Common myeloid progenitor, CD34-positive (primary cell): ENCODE measurements at regions not wholly inside any gene's neighbourhood (a gene's known extent, or its start where the extent isn't known, plus 50 kb on each side); places are given as distances from the start of the nearest gene placed in this dataset.

Source experiments
- CTCF ChIA-PET: fragments of 350-600 bp; sonication (Branson Sonifier 250); formaldehyde crosslinking; loops from one replicate; lab custom pipeline; 2021; ENCODE audit warnings: antibody characterized with exemption; lab: Charles Lee
- POLR2A ChIA-PET: fragments of 350-600 bp; sonication (Branson Sonifier 250); formaldehyde crosslinking; loops from one replicate; lab custom pipeline; 2021; ENCODE audit warnings: antibody characterized with exemption; lab: Charles Lee
- DNase-seq, 3 donors: peaks; one replicate each; pipeline versions ENCODE4 v3.0.0 to v3.0.0-alpha.2; 2013
- H3K27ac ChIP-seq, 2 experiments: 1 replicate in 1 of 2; 2 replicates in 1 of 2; pipeline ENCODE4 v1.7.0; 2013; ENCODE audit warnings: inconsistent platforms in 2 of 2, low read length in 2 of 2, mild to moderate bottlenecking in 2 of 2, low read depth in 1 of 2, moderate library complexity in 1 of 2; ENCODE audit not compliant: severe bottlenecking in 2 of 2, insufficient read depth in 1 of 2, poor library complexity in 1 of 2
- H3K27me3 ChIP-seq, 5 experiments: replicated peaks in 2 of 5; 1 replicate in 3 of 5; 2 replicates in 2 of 5; pipeline versions ENCODE4 v1.6.1 to v1.7.0; 2013; ENCODE audit warnings: low read length in 4 of 5, mild to moderate bottlenecking in 2 of 5, moderate library complexity in 2 of 5, inconsistent platforms in 1 of 5; ENCODE audit not compliant: insufficient read depth in 5 of 5, control insufficient read depth in 4 of 5
- H3K36me3 ChIP-seq, 4 experiments: 1 replicate in 2 of 4; 2 replicates in 2 of 4; pipeline versions ENCODE4 v1.6.1 to v1.7.0; 2013; ENCODE audit warnings: low read length in 3 of 4, control low read depth in 1 of 4, mild to moderate bottlenecking in 1 of 4; ENCODE audit not compliant: control insufficient read depth in 4 of 4, insufficient read depth in 4 of 4
- H3K4me1 ChIP-seq, 4 experiments: 1 replicate in 3 of 4; 2 replicates in 1 of 4; pipeline versions ENCODE4 v1.6.1 to v1.7.1; 2013; ENCODE audit warnings: low read length in 3 of 4, mild to moderate bottlenecking in 3 of 4, control low read depth in 1 of 4, inconsistent platforms in 1 of 4, moderate library complexity in 1 of 4; ENCODE audit not compliant: control insufficient read depth in 4 of 4, insufficient read depth in 4 of 4; ENCODE audit errors: control extremely low read depth in 1 of 4
- H3K4me3 ChIP-seq, 7 experiments: 1 replicate in 4 of 7; 2 replicates in 3 of 7; pipeline versions ENCODE4 v1.5.1 to v1.7.0; 2013; ENCODE audit warnings: mild to moderate bottlenecking in 7 of 7, low read length in 6 of 7, moderate library complexity in 6 of 7, inconsistent platforms in 2 of 7, low read depth in 2 of 7, control low read depth in 1 of 7; ENCODE audit not compliant: insufficient read depth in 4 of 7, control insufficient read depth in 1 of 7; ENCODE audit errors: extremely low read depth in 1 of 7
- H3K9me3 ChIP-seq, 5 experiments: 1 replicate in 4 of 5; 2 replicates in 1 of 5; pipeline versions ENCODE4 v1.6.1 to v1.7.1; 2013; ENCODE audit warnings: low read length in 4 of 5, mild to moderate bottlenecking in 2 of 5, inconsistent platforms in 1 of 5, low read depth in 1 of 5, moderate library complexity in 1 of 5; ENCODE audit not compliant: control insufficient read depth in 4 of 5, insufficient read depth in 2 of 5; ENCODE audit errors: control extremely low read depth in 1 of 5
- WGBS: methylation state at CpG from one replicate; pipeline ENCODE4 v1.1.5; 2013; ENCODE audit not compliant: insufficient coverage; 5-methylcytosine and 5-hydroxymethylcytosine counted together

DNA sequence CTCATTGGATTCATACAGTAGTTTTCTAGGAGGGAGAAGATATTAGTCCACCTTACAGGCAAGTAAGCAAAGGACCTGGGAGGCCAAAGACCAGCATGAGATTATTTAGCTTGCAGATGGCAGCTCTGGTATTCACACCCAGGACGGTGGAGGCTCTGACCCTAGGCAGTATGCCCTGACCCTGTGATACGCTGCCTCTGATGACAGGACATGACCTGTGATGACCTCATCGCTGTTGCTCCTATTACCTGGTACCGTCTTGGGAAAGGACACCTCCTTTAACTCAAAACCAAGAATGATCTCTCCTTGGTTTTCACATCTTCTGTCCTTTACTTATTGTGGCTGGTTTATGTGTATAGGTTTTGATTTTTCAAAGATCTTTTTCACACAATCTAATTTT is 298.6 kb downstream of the CLIC5 start:
- POLR2A ChIA-PET = no interaction called here
- CTCF ChIA-PET = interaction anchor here (0.7 to 1.8 kb wide), 2 partner anchors 33 to 206 kb away, joined by 3 to 5 read pairs; no protein-coding TSS in a partner anchor

DNA sequence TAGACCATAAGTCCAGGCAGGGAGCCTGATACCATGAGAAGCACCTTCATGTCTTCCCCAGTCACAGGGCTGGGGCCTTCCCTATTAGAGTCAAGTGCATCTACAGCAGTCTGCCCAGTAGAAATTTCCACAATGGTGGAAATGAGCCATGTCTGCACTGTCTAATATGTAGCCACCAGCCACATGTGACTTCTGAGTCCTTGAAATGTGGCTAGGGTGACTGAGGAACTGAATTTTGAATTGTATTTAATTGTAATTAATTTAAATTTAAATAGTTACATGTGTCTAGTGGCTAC is 300.2 kb downstream of the CLIC5 start:
- CTCF ChIA-PET = interaction anchor here (0.8 to 4.2 kb wide), 7 partner anchors 9 to 1098 kb away, joined by 3 to 31 read pairs (median 4); no protein-coding TSS in a partner anchor
- Histone ChIP-seq H3K9me3 (no peaks in the 10 kb centered on the region), H3K36me3 (no peaks in the 10 kb centered on the region), H3K27me3 (no peaks in the 10 kb centered on the region), H3K27ac (no peak overlapping the region), H3K4me3 (no peak overlapping the region), H3K4me1 (peaks cover 0 to 47% (median 20%) of the 10 kb centered on the region in 4 experiments)
- POLR2A ChIA-PET = no interaction called here
- no peak for DNase-seq

More for the DNA sequence above, 298.6 kb downstream of the CLIC5 start:
- H3K9me3 ChIP-seq = no peaks in the 10 kb centered on the region
- no peak overlapping the region for H3K4me3 ChIP-seq
- no peak for DNase-seq
- no peaks in the 10 kb centered on the region for H3K27me3 ChIP-seq
- H3K36me3 ChIP-seq = no peaks in the 10 kb centered on the region
- H3K4me1 ChIP-seq = peaks cover 0 to 44% (median 20%) of the 10 kb centered on the region in 4 experiments
- no peak overlapping the region for H3K27ac ChIP-seq
- 98% methylated on average over 3 of the region's 4 CpGs for WGBS

DNA sequence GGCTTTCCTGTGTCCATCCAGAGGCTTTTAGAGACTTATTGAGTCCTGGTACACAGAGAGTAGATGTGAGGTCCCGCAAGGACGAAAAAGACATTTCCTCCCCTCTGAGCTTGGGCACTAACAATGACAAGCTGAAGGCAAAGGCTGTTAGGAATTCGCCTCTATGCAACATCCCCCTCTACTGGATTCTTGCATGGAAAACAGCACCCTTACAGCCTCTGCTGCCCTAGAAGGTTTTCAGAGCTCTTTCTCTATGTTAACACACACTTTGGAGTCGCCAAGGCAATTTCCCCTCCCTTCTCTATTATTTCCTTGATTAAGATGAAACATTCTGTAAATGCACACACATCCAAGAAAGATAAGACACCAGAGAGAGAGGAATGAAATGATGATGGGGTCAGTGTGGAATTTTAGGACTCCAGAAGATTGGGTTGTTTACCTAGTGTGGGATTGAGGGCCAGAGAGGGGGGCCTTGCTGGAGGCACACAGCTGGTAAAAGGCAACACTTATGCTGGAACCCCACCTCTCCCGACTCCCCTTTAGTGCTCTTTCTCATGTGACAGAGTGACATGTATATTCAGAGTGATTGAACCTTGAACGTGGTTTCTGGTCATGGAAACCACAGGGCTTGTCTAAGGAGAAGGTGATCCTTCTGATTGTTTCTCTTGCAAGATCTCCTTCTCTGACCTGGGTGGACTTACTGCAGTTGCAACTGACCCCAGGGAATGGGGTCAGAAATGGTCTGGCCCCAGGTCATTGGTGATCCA is 300.7 kb downstream of the CLIC5 start:
- no peaks in the 10 kb centered on the region for H3K36me3 ChIP-seq
- DNase-seq = peak; percentile 81 to 86 (median 84)
- H3K27ac ChIP-seq = no peak overlapping the region
- POLR2A ChIA-PET = no interaction called here
- no peak overlapping the region for H3K4me3 ChIP-seq
- H3K9me3 ChIP-seq = no peaks in the 10 kb centered on the region
- CTCF ChIA-PET = interaction anchor here (0.6 to 4.2 kb wide), 43 partner anchors 8 to 1239 kb away, joined by 3 to 31 read pairs (median 4); no protein-coding TSS in a partner anchor
- H3K27me3 ChIP-seq = no peaks in the 10 kb centered on the region
- peaks cover 0 to 50% (median 20%) of the 10 kb centered on the region in 4 experiments for H3K4me1 ChIP-seq
- WGBS = 5% methylated on average over 5 of the region's 6 CpGs

DNA sequence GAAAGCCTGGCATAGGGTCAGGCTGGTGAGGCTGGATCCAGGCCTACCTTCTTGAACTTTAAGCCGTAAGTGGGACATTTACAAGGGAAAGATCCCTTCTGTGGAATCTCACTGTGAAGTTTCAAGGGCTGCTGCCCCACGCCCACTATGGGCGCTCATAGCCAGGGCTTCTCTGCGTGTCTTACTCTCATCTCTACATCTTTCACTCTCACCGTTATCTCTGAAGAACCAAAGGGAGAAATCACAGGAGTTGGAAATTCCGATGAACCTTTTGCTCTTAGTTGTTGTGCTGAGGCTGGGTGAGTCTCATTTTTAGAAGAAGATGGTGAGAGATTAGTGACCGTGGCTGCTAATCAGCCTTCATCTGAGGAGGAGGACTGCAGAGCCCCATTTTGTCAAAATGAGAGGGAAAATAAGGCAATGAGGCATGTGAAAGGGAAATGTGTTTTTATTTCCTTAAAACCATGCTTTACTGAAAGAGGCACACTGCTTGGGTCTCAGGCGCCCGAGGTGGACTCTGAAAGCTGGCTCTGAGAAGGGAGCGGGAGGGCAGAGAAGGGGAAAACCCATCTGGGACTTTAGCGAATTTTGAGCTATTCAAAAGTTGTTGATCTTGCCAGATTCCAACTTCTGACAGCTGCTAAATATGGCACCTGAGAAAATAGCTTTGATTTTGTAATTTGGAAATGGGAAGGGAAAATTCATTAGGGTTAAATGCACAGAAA is 301.5 kb downstream of the CLIC5 start:
- DNase-seq = no peak
- Histone ChIP-seq H3K36me3 (no peaks in the 10 kb centered on the region), H3K4me3 (no peak overlapping the region), H3K27ac (no peak overlapping the region), H3K4me1 (peaks cover 0 to 50% (median 20%) of the 10 kb centered on the region in 4 experiments), H3K27me3 (no peaks in the 10 kb centered on the region), H3K9me3 (no peaks in the 10 kb centered on the region)
- WGBS = 88% methylated on average over 9 of the region's 11 CpGs
- CTCF ChIA-PET = interaction anchor here (0.6 to 4.2 kb wide), 43 partner anchors 9 to 1239 kb away, joined by 3 to 31 read pairs (median 4); no protein-coding TSS in a partner anchor
- POLR2A ChIA-PET = no interaction called here
